ENCODE measurements at regions not wholly inside any gene's neighbourhood (a gene's known extent, or its start where the extent isn't known, plus 50 kb on each side); places are given as distances from the start of the nearest gene placed in this dataset.
A peak's percentile ranks its signal among the peaks of the same experiment; 100 is the strongest.

DNA sequence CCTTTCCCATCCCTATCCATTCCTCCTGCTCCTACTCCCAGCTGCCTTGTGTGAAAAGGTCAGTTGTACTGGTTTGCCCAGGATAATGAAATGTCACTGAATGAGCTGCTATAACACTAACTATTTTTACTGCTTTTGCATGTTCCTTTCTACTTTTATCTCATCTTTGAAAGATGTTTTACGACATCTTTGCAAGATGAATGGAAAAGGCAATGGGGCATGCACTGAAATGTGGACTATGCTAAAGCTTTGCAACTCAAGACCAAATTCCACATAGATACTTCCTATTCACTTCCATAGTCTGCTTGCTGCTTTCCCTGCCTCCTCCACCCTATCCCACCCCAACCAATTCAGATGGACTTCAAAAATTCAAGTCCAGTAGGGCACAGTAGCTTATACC, 111.3 kb downstream of the SETD4 start:
- H3K4me3 Mint-ChIP-seq, result no peak overlapping the region
- H3K36me3 Mint-ChIP-seq, result no peaks in the 10 kb centered on the region
- H3K27ac Mint-ChIP-seq, result no peak overlapping the region
- H3K9me3 Mint-ChIP-seq, result no peaks in the 10 kb centered on the region
- no peaks in the 10 kb centered on the region for H3K4me1 Mint-ChIP-seq
- H3K27me3 Mint-ChIP-seq, result no peaks in the 10 kb centered on the region
- no peak for ATAC-seq

DNA sequence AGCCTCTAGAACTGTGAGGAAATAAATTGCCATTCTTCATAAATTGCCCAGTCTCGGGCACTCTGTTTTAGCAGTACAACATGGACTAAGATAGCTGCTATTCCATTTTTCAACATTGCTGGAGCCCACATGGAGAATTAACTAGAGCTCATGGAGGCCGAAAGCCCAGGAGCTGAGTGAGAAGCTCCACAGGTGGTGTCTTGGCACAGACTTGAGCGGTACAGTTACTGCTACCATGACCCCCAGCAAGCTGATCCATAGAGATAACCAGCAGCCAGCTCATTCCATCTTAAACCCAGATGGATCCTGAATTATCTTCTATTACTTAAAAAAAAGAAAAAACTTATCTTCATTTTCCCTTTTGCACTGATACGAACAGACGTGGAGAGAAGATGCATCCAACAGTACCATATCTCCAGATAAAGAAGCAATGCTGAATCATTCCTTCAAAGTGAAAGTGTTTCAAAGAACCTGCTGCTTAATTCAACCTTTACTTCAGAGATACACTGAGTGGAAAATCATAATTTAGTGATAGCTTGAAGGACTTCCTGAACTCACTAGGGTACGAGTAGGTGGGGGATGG, 115.1 kb downstream of the SETD4 start:
- H3K4me1 Mint-ChIP-seq, result no peaks in the 10 kb centered on the region
- H3K27me3 Mint-ChIP-seq, result no peaks in the 10 kb centered on the region
- no peaks in the 10 kb centered on the region for H3K9me3 Mint-ChIP-seq
- no peak overlapping the region for H3K27ac Mint-ChIP-seq
- ATAC-seq, result no peak
- H3K36me3 Mint-ChIP-seq, result no peaks in the 10 kb centered on the region
- H3K4me3 Mint-ChIP-seq, result no peak overlapping the region

DNA sequence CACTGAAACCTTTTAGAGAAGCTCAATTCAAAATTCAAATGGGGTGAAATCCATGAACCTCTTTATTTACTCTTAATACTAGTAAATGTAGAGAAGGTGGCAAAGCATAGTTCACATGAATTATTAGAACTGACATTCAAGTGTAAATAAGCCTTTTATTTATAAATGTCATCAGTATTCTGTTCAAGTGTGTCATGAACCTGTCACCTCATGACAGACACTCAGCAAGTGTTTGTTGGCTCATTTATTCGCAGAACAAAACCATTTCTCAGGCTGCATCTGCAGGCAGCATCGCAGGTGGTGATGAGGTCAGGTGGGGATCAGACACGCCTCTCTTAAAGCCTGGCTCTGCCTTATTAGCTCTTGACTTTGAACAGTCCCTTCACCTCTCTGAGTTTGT, 116.6 kb downstream of the SETD4 start:
- no peak for ATAC-seq
- Mint-ChIP-seq H3K27me3 (no peaks in the 10 kb centered on the region), H3K4me3 (no peak overlapping the region), H3K9me3 (no peaks in the 10 kb centered on the region), H3K27ac (no peak overlapping the region), H3K4me1 (no peaks in the 10 kb centered on the region), H3K36me3 (no peaks in the 10 kb centered on the region)

DNA sequence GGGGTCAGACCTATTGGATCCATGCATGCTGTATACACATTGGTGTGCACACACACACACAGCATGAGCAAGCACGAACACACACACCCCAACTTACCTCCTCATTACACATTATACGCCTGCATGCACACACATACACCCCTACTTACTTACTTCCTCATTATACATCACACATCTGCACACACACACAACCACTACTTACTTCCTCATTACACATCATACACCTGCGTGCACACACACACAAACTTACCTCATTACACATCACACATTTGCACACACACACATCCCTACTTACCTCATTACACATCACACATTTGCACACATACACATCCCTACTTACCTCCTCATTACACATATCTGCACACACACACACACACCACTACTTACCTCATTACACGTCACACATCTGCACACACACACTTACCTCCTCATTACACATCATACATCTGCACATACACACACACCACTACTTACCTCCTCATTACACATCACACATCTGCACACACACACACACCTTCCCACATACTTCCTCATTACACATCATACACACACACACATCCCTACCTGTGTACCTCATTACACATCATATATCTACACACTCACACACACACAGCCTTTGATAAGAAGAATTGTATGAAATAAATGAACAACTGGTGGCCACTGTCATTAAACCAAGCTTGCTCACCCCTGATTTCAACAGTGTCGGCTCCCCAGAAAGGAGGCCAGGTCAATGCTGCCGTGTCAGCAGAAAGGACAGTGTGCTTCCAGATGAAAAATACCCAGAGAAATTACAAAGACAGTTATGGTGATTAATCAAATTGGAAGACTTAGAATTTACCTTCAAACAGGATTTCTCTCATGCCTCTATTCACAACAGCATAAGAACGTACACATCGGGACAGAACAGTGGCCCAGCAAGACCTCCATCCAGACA, 117.8 kb downstream of the SETD4 start:
- Mint-ChIP-seq H3K27ac (no peak overlapping the region), H3K4me3 (no peak overlapping the region), H3K36me3 (no peaks in the 10 kb centered on the region), H3K4me1 (no peaks in the 10 kb centered on the region), H3K27me3 (no peaks in the 10 kb centered on the region), H3K9me3 (no peaks in the 10 kb centered on the region)
- ATAC-seq, result peak; percentile 80

GRCh38 chr21:35940074-35940927, 120.0 kb downstream of the SETD4 start:
- no peaks in the 10 kb centered on the region for H3K9me3 Mint-ChIP-seq
- no peaks in the 10 kb centered on the region for H3K4me1 Mint-ChIP-seq
- no peaks in the 10 kb centered on the region for H3K27me3 Mint-ChIP-seq
- no peak overlapping the region for H3K27ac Mint-ChIP-seq
- H3K4me3 Mint-ChIP-seq, result no peak overlapping the region
- H3K36me3 Mint-ChIP-seq, result no peaks in the 10 kb centered on the region
- ATAC-seq, result peak; percentile 66

GRCh38 chr21:35938446-35938845, 121.9 kb downstream of the SETD4 start:
- Mint-ChIP-seq H3K27ac (no peak overlapping the region), H3K36me3 (no peaks in the 10 kb centered on the region)

DNA sequence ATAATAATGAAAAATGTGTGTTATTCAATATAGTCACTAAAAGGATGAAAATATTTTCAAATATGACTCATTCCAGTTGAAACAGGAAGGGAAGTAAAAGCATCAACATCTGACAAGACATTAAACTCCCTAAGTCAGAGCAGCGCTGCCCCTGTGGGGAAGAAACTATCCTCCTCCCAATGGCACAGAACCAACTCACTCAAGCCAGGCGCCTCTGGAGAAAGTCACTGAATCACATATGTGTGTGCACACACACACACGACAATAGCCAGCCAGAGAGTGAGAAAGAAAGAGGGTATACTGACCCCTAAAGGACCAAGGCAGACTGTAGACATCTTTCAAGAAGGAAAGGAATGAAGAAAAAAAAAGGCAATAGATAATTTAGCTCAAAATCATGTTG, 126.9 kb downstream of the SETD4 start:
- Mint-ChIP-seq H3K9me3 (no peaks in the 10 kb centered on the region), H3K4me3 (no peak overlapping the region), H3K27ac (no peak overlapping the region), H3K27me3 (no peaks in the 10 kb centered on the region), H3K4me1 (no peaks in the 10 kb centered on the region), H3K36me3 (no peaks in the 10 kb centered on the region)
- ATAC-seq, result no peak

More at GRCh38 chr21:35938446-35938845, 121.9 kb downstream of the SETD4 start:
- Mint-ChIP-seq H3K4me1 (no peaks in the 10 kb centered on the region), H3K4me3 (no peak overlapping the region), H3K27me3 (no peaks in the 10 kb centered on the region), H3K9me3 (no peaks in the 10 kb centered on the region)
- no peak for ATAC-seq

DNA sequence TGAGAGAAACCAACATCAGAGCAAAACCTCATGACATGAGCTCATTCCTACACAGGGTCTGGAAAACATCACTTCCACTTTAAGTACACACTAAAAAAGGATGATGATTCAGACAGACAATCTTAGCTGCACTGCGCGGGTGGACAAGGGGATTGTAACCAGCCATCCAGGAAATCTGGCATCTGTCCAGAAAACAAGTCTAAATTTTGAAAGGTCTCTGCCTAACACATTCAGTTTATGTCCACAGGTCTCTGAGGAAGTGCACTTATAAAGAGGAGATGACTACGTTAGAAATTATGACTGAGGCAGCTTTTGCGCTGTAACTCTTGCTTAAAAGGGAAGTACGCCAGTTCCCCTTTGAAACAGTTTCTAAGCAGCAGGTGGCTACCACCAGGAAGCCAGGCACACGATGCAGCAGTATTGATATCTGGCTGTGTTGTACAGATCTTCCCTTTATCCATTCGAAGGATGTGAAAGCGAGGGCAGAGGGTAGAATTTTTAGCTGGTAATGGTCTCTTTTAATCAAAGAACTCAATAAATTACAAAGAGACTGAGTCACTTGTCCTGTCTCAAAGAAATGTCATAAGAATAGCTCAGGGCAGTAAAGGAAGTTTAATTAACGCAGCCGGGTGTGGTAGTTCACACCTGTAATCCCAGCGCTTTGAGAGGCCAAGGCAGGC, 128.0 kb downstream of the SETD4 start:
- Mint-ChIP-seq H3K4me1 (no peaks in the 10 kb centered on the region), H3K4me3 (no peak overlapping the region), H3K9me3 (no peaks in the 10 kb centered on the region), H3K36me3 (no peaks in the 10 kb centered on the region), H3K27ac (no peak overlapping the region), H3K27me3 (no peaks in the 10 kb centered on the region)
- peak; percentile 97 for ATAC-seq

GRCh38 chr21:35929901-35930300, 130.4 kb downstream of the SETD4 start:
- Mint-ChIP-seq H3K4me1 (no peaks in the 10 kb centered on the region), H3K27me3 (peaks cover 11% of the 10 kb centered on the region), H3K4me3 (no peak overlapping the region), H3K27ac (no peak overlapping the region), H3K36me3 (no peaks in the 10 kb centered on the region), H3K9me3 (no peaks in the 10 kb centered on the region)
- ATAC-seq, result no peak

- H3K27me3 Mint-ChIP-seq, result peaks cover 32% of the 10 kb centered on the region
- H3K27ac Mint-ChIP-seq, result no peak overlapping the region
- ATAC-seq, result no peak
- H3K9me3 Mint-ChIP-seq, result no peaks in the 10 kb centered on the region
- no peaks in the 10 kb centered on the region for H3K36me3 Mint-ChIP-seq
- H3K4me3 Mint-ChIP-seq, result no peak overlapping the region
- no peaks in the 10 kb centered on the region for H3K4me1 Mint-ChIP-seq
Observed at GRCh38 chr21:35927262-35927661, 133.1 kb downstream of the SETD4 start.

- no peak for ATAC-seq
- H3K27me3 Mint-ChIP-seq, result peaks cover 41% of the 10 kb centered on the region
Observed at GRCh38 chr21:35926003-35926740, 134.2 kb downstream of the SETD4 start.

GRCh38 chr21:35925497-35925896, 134.8 kb downstream of the SETD4 start:
- H3K4me1 Mint-ChIP-seq, result no peaks in the 10 kb centered on the region
- no peaks in the 10 kb centered on the region for H3K36me3 Mint-ChIP-seq
- H3K4me3 Mint-ChIP-seq, result no peak overlapping the region
- no peak for ATAC-seq
- H3K9me3 Mint-ChIP-seq, result peaks cover 3% of the 10 kb centered on the region
- no peak overlapping the region for H3K27ac Mint-ChIP-seq
- H3K27me3 Mint-ChIP-seq, result peaks cover 41% of the 10 kb centered on the region

More at GRCh38 chr21:35926003-35926740, 134.2 kb downstream of the SETD4 start:
- Mint-ChIP-seq H3K9me3 (no peaks in the 10 kb centered on the region), H3K36me3 (no peaks in the 10 kb centered on the region), H3K4me3 (no peak overlapping the region), H3K4me1 (no peaks in the 10 kb centered on the region), H3K27ac (no peak overlapping the region)

GRCh38 chr21:35924714-35925301, 135.5 kb downstream of the SETD4 start:
- Mint-ChIP-seq H3K27ac (no peak overlapping the region), H3K4me1 (no peaks in the 10 kb centered on the region), H3K9me3 (peaks cover 3% of the 10 kb centered on the region), H3K27me3 (peaks cover 41% of the 10 kb centered on the region), H3K4me3 (no peak overlapping the region), H3K36me3 (no peaks in the 10 kb centered on the region)
- no peak for ATAC-seq

- ATAC-seq, result no peak
- H3K4me1 Mint-ChIP-seq, result no peaks in the 10 kb centered on the region
- H3K4me3 Mint-ChIP-seq, result no peak overlapping the region
- H3K27me3 Mint-ChIP-seq, result peaks cover 41% of the 10 kb centered on the region
- H3K36me3 Mint-ChIP-seq, result no peaks in the 10 kb centered on the region
- peaks cover 6% of the 10 kb centered on the region for H3K9me3 Mint-ChIP-seq
- no peak overlapping the region for H3K27ac Mint-ChIP-seq
Observed at GRCh38 chr21:35923971-35924370, 136.4 kb downstream of the SETD4 start.

Measured in stimulated activated memory B cell treated with anti-CD40 and anti-IgM and Interleukin-4, amounts not matched to agents 10 μg/mL and 1 μg/mL and 100 μg/mL, for 72 hours (primary cell).